HCEC 1CT (cell line): ENCODE measurements at regions not wholly inside any gene's neighbourhood (a gene's known extent, or its start where the extent isn't known, plus 50 kb on each side); places are given as distances from the start of the nearest gene placed in this dataset.

ENCODE experiments used
- DNase-seq: peaks from one replicate; pipeline ENCODE4 v3.0.0-alpha.2; 2017

DNA sequence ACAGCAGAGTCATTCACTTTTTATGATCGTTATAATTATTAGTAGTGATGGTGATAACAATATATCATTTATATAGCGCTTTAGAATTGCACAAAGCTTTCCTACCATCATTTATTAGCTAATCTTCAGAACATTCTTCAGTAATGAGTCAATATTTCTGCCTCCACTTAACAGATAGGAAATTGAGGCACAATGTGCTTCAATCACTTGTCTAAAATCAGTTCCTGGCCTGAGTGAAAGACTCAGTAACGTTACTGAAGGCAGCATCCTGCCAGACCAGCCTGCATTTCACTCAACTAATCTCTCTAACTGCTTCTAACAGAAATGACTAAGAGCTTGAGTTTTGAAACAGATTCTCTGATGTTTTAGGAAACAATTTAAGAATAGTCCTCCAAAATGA is 412.1 kb downstream of the MZT1 start:
- DNase-seq, result no peak

- DNase-seq, result no peak
Measured at GRCh38 chr13:72314210-72314609, 413.2 kb downstream of the MZT1 start.

GRCh38 chr13:72313546-72313945 is 413.9 kb downstream of the MZT1 start:
- no peak for DNase-seq

- no peak for DNase-seq
Measured at GRCh38 chr13:72303941-72304746, 423.3 kb downstream of the MZT1 start.

DNA sequence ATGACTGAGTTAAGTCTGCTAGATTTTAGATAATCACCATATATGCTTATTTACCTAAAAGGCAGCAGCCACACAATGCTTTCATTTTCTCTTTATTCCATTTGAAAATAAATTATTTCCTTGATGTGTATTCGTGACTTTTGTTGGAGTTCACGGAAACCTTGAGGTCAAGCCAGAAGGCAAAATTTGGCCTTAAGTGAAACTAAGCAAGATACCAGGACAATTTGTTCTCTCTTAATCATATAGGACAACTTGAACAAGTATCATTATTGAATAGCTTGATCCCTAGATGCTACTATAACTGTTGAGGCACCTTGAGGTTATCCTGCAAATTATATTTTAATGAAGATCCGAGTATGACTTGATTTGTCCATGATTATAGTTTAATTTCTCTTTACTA is 429.2 kb upstream of the DACH1 start:
- DNase-seq, result no peak

DNA sequence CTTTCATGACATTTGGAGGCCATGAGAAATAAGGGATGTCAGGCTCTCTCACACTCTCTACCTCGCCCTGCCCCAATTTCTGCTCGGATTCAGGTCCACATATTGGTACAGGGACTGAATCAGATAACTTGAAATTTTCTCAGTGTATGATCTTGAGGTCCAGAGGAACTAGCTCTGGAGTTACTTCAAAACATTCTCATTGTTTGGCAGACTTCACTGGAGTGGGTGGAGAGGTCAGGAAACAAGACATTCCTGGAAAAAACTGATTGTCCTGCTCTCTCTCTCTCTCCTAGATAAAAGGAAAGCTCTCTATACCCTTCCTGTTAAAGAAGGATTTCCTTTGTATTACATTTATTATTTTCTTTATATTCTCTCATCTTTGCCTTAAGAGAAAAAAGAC is 428.1 kb upstream of the DACH1 start:
- no peak for DNase-seq

- DNase-seq, result no peak
Measured at GRCh38 chr13:72293206-72293605, 426.2 kb upstream of the DACH1 start.

DNA sequence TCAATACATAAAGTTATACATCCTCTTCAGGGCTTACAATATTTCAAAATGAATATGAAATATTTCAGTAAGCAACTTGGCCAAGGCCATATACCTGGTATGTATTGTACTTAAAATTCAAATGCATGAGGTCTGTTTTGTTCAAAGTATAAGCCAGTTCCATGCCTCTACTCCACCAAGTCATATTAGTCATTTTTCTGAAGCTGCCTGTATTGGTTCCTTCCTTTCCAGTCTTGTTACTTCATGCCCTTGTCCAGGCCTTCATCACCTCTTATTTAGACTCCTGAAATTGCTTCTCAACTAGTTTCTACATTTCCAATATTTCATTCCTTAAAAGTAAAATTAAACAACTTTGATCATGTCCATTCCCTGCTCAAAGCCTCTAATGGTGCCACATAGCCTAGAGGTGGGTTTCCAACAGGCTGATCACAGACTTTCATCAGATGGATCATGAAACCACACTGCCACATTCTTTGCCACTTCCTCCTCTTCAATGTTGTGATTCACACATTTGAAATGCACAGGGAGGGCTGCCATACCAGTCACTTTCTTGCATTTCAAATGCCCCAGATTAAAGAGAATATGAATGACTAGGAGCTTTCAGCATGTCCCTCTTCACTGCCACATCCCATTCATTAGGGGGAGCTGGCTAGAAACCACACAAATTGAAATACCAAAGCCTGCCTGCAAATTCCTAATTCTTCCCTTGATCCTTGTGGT is 424.1 kb upstream of the DACH1 start:
- DNase-seq, result no peak

GRCh38 chr13:72286421-72286820 is 419.4 kb upstream of the DACH1 start:
- DNase-seq, result no peak

GRCh38 chr13:72284791-72285190 is 417.8 kb upstream of the DACH1 start:
- no peak for DNase-seq

GRCh38 chr13:72261732-72262131 is 394.7 kb upstream of the DACH1 start:
- DNase-seq, result no peak

DNA sequence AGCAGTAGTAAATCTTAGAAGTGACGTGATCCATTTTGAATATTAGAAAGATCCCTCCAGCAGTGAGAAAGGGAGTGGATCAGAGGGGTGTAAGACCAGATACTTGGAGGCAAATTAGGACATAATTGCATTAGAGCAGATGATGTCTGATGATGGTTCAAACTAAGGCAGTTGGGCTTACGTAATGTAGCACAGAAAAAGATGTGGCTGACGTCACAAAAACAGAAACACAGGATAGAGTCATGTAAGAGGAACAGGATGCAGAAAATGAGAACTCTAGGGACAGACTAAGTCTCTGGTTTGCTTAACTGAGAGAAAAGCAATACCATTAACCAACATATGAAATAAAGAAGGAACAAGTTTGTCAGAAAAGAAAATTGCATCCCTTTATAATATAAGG is 392.5 kb upstream of the DACH1 start:
- DNase-seq, result no peak

DNA sequence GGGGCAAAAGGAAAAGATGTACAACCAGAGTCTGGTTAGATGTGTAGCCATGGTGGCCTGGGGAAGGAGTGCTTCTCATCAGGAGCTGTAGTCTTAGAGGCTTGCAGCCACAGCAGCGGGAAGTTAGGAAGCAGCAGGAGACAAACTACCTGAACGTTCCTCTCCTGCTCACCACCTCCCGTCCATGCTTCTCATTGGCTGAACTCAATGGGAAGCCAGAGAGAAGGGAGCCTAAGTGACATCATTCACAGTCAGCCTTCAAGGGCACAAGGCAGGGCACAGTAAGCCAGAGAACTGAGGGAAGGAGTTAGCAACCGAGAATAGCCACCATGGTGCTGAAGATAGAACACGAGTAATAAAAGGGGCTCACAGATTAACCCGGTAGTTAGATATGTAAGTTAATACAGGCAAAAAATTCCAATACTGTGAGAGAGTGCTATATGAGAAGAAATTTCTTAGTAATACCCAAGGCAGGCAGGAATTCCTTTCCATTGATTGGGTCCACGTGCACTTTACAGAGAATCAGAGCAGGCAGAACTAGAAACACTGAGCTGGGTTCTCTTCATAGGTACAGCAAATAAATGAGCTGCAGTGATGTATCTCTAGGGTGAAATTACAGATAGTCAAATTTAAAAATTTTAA is 391.5 kb upstream of the DACH1 start:
- DNase-seq, result no peak

DNA sequence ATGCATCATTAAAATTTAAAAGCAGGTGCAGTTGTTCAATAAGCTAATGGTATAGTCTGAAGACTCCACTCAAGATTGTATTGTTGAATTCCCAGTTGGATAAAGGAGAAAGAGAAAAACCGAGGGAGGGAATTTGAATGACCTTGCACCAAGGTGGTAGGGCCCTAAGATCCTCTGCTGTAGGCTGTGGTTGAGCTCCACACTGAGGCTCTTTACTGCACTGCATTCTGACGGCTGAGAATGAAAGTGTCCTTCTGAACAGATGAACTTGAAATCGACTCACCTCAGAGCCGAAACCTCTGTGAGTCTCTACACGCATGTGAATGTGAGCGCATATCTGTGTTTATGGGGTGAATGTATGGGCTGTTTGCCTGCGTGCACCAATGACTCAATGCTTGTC is 388.9 kb upstream of the DACH1 start:
- no peak for DNase-seq

DNA sequence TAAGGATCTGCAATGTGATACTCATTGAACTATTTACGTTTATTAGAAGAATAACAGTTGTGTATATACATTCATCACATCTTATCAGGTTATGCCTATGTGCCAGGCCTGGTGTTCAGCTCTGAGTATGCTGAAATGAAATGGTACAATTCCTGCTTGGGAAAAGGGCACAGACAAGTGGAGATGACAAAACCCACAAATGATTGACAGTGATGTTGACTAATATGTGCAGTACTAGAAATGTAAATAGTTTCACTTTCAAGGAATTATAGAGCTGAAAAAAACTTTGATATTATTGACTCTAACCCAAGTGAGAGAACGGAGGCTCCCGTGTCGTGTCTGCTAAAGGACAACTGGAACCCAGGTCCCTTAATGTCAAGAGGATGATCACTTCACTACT is 386.8 kb upstream of the DACH1 start:
- no peak for DNase-seq

DNA sequence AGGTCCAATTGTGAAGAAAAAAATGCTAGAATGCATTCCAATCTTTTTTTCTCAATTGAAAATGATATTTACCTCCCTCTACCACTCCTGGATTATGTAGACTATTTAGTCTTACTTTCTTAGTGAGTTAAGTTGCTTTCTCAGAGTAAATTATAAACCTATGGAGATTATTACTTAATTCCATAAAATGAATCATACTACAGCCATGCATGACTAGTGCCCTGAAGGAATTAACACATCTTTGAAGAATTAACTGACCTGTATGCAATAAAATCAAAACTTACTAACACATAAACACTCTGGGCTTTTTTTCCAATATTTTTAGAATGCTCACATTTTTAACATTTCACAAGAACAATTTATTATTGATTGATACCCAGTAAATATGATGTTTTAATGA is 379.4 kb upstream of the DACH1 start:
- no peak for DNase-seq

- DNase-seq, result no peak
Measured at GRCh38 chr13:72244788-72245187, 377.8 kb upstream of the DACH1 start.

- no peak for DNase-seq
Measured at GRCh38 chr13:72230131-72230530, 363.1 kb upstream of the DACH1 start.

- no peak for DNase-seq
Measured at GRCh38 chr13:72229067-72229466, 362.1 kb upstream of the DACH1 start.

DNA sequence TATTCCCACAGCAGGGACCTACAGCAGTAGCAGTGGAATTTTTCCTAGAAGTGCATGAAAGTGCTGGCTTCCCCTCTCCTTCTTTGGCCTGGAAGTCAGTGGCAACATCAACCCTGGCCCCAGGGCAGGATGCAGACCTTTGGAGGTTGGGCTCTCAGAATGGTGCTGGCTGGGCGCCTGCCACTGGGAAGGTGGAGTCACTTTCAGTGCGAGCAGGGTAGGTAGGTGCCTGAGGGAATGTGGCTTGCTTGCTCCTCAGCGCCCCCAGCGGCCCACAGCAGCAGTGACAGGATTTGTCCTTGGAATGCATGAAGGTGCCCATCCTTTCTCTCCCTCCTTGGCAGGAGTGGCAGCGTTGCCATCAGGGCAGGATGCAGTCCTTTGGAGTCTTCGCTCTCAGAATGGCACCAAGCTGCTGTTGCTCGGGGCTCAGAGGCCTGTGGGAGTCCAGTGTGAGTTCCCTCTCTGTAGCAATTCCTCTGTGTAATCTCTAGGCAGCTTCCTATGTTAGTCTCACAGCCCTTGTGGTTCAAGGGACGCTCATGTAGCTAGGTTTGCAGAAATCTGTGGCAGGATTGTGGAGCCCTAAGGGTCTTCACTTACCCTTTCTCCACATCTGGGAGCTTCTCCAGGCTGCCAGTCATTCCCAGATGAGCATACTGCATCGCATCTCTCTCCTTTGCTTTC is 354.4 kb upstream of the DACH1 start:
- DNase-seq, result no peak

DNA sequence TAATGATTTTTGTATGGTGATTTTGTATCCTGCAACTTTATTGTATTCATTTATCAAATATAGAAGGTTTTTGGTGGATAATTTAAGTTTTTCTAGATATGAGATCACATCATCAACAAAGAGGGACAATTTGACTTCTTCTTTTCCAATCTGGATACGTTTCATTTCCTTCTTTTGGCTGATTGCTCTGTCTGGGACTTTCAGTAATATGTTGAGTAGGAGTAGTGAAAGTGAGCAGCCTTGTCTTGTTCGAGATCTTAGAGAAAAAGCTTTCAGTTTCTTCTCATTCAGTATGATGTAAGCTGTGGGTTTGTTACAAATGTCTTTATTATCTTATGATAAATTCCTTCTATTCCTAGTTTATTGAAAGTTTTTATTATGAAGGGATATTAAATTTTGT is 352.0 kb upstream of the DACH1 start:
- no peak for DNase-seq

DNA sequence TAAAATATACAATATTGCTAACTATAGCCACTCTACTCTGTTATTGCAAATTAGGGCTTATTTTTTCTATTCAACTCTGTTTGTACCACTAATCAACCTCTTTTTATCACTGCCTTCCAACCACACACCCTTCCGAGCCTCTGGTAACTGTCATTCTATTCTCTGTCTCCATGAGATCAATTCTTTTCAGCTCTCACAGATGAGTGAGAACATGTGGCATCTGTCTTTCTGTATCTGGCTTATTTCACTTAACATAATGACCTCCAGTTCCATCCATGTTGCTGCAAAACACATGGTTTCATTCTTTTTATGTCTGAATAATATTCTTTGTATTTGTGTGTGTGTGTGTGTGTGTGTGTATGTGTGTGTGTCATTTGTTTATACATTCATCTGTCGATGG is 350.1 kb upstream of the DACH1 start:
- no peak for DNase-seq

DNA sequence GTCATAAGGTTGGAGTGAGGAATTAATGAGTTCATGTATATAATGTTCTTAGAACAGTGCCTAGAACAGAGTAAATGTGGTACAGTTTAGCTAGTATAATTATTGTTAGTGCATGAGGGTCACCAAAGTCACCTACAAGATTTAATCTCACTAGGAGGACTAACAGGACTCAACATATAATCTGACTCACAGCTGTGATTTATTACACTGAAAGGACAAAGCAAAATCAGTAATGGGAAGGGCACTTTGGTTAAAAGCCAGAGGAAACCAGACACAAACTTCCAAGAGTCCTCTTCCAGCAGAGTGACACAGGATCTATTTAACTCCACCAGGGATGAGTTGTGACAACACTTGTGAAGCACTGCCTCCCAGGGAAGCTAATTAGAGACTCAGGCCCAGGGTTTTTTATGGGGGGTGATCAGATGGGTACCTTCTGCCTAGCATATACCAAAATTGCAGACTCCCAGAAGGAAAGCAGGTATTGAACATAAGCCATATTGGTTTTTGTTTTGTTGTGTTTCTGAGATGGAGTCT is 341.2 kb upstream of the DACH1 start:
- DNase-seq, result no peak
